ENCODE measurements at regions not wholly inside any gene's neighbourhood (a gene's known extent, or its start where the extent isn't known, plus 50 kb on each side); places are given as distances from the start of the nearest gene placed in this dataset.

DNA sequence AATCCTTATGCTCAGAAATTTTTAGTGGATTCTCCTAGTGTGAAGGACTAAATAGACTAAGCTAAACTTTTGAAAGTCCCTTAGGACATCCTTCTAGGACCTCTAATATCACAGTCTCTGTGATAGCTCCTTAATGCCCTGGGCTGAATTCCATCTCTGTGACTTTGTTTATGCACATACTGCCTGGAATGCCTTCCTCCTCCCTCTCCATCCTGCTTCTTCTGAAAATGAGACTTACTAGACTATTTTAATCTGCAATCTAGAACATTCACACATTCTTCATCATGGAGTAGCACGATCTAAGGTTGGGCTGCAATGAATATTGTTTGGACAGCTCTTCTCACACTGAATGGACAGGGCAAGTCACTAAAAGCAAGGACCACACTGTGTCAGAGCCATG lies 65.0 kb upstream of the MSX1 start:
- H3K27me3 Mint-ChIP-seq (ENCODE audit: unreplicated experiment), result peaks cover 8% of the 10 kb centered on the region
- no peak overlapping the region for H3K27ac Mint-ChIP-seq (ENCODE audit: unreplicated experiment)
- TF ChIP-seq, protein P1, sequence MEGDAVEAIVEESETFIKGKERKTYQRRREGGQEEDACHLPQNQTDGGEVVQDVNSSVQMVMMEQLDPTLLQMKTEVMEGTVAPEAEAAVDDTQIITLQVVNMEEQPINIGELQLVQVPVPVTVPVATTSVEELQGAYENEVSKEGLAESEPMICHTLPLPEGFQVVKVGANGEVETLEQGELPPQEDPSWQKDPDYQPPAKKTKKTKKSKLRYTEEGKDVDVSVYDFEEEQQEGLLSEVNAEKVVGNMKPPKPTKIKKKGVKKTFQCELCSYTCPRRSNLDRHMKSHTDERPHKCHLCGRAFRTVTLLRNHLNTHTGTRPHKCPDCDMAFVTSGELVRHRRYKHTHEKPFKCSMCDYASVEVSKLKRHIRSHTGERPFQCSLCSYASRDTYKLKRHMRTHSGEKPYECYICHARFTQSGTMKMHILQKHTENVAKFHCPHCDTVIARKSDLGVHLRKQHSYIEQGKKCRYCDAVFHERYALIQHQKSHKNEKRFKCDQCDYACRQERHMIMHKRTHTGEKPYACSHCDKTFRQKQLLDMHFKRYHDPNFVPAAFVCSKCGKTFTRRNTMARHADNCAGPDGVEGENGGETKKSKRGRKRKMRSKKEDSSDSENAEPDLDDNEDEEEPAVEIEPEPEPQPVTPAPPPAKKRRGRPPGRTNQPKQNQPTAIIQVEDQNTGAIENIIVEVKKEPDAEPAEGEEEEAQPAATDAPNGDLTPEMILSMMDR (IDR thresholded peaks at IDR 0.05; ENCODE audit: unreplicated experiment), result no peak
- H3K4me3 Mint-ChIP-seq (ENCODE audit: unreplicated experiment), result no peak overlapping the region
- peaks cover 12% of the 10 kb centered on the region for H3K4me1 Mint-ChIP-seq (ENCODE audit: unreplicated experiment)
- no peak for DNase-seq (ENCODE audit: low spot score)
- peaks cover 8% of the 10 kb centered on the region for H3K9me3 Mint-ChIP-seq (ENCODE audit: unreplicated experiment)
- peaks cover 18% of the 10 kb centered on the region for H3K36me3 Mint-ChIP-seq (ENCODE audit: low read depth, unreplicated experiment)

DNA sequence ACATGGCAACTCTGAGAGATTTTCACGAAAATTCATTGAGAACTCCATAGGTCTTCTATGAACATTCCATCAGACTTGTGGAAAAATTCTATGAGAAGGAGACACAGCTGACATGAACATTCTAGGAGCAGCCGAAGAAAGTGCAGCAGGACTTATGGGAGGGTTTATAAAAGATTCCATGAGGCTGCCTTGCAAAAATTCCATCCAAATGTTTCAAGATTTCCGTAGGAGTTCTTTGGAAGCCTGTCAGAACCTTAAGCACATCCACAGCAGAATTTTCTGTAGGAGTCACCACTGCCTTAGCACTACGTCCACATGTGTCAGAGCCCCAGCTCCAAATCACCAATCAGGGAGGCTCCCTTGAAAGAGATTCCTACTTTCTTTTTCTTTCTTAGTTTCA lies 67.0 kb upstream of the MSX1 start:
- Mint-ChIP-seq H3K27ac (ENCODE audit: unreplicated experiment) (no peak overlapping the region), H3K4me3 (ENCODE audit: unreplicated experiment) (no peak overlapping the region), H3K9me3 (ENCODE audit: unreplicated experiment) (peaks cover 17% of the 10 kb centered on the region), H3K27me3 (ENCODE audit: unreplicated experiment) (peaks cover 8% of the 10 kb centered on the region), H3K36me3 (ENCODE audit: low read depth, unreplicated experiment) (peaks cover 28% of the 10 kb centered on the region), H3K4me1 (ENCODE audit: unreplicated experiment) (peaks cover 12% of the 10 kb centered on the region)
- TF ChIP-seq, protein P1 (IDR thresholded peaks at IDR 0.05; ENCODE audit: unreplicated experiment), result no peak
- no peak for DNase-seq (ENCODE audit: low spot score)

DNA sequence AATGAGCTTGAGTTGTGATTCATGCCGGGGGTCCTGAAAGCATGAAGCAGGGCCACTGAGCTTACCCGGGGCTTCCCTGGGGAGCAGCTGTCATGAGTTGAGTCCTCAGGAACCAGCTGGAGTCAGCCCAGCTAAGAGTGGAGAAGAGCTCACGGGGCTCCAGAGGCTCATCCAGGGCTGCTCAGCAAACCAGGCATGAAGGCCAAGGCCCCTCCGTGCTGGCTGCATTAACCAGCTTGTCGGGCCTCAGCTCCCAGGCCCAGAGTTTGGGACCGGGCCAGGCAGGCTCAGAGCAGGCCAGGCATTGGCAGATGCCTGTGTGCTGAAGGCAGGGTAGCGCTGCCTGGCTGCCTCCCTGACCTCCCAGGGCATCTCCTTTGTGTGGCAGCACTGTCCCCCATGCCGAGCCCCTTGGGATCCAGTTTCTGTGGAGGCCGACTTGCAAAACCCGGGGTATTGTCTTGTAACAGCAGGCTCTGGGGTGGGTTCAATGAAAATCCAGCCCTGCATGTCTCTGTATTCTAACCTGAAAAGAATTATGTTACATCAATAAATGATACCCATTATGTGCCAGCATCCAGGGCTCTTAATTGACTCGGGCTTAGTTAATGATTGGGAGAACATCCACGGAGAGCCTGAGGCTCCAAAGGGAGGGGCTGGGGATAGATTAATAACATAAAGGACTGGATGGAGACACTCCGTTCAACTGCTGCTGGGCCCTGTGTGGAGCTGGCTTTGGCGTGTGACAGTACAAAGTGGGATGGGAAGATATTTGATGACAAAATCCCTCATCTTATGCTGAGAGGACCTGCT lies 68.0 kb upstream of the MSX1 start:
- TF ChIP-seq, protein P1 (IDR thresholded peaks at IDR 0.05; ENCODE audit: unreplicated experiment), result no peak
- H3K4me1 Mint-ChIP-seq (ENCODE audit: unreplicated experiment), result peaks cover 6% of the 10 kb centered on the region
- no peak overlapping the region for H3K4me3 Mint-ChIP-seq (ENCODE audit: unreplicated experiment)
- peaks cover 8% of the 10 kb centered on the region for H3K27me3 Mint-ChIP-seq (ENCODE audit: unreplicated experiment)
- DNase-seq (ENCODE audit: low spot score), result no peak
- H3K36me3 Mint-ChIP-seq (ENCODE audit: low read depth, unreplicated experiment), result peaks cover 25% of the 10 kb centered on the region
- H3K9me3 Mint-ChIP-seq (ENCODE audit: unreplicated experiment), result peaks cover 19% of the 10 kb centered on the region
- no peak overlapping the region for H3K27ac Mint-ChIP-seq (ENCODE audit: unreplicated experiment)

DNA sequence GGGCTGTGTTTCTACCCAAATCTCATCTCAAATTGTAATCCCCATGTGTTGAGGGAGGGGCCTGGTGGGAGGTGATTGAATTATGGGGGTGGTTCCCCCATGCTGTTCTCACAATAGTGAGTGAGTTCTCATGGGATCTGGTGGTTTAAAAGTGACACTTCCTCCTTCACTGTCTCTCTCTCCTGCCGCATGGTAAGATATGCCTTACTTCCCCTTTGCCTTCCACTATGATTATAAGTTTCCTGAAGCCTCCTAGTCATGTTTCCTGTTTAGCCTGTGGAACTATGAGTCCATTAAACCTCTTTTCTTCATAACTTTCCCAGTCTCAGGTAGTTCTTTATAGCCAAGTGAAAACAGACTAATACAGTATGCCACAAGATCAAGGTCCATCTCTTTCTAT lies 70.0 kb upstream of the MSX1 start:
- Mint-ChIP-seq H3K9me3 (ENCODE audit: unreplicated experiment) (peaks cover 19% of the 10 kb centered on the region), H3K4me3 (ENCODE audit: unreplicated experiment) (no peak overlapping the region), H3K36me3 (ENCODE audit: low read depth, unreplicated experiment) (peaks cover 24% of the 10 kb centered on the region), H3K4me1 (ENCODE audit: unreplicated experiment) (no peaks in the 10 kb centered on the region), H3K27me3 (ENCODE audit: unreplicated experiment) (peaks cover 6% of the 10 kb centered on the region), H3K27ac (ENCODE audit: unreplicated experiment) (no peak overlapping the region)
- DNase-seq (ENCODE audit: low spot score), result no peak
- TF ChIP-seq, protein P1 (IDR thresholded peaks at IDR 0.05; ENCODE audit: unreplicated experiment), result no peak

DNA sequence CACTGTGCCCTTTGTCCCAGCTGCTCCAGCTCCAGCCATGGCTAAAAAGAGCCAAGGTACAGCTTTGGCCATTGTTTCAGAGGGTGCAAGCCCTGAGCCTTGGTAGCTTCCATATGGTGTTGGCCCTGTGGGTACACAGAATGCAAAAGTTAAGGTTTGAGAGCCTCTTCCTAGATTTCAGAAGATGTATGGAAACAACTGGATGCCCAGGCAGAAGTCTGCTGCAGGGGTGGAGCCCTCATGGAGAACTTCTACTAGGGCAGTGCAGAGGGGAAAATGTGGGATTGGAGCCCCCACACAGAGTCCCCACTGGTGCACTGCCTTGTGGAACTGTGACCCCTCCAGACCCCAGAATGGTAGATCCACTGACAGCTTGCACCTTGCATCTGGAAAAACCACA lies 70.9 kb upstream of the MSX1 start:
- TF ChIP-seq, protein P1 (IDR thresholded peaks at IDR 0.05; ENCODE audit: unreplicated experiment), result no peak
- Mint-ChIP-seq H3K4me1 (ENCODE audit: unreplicated experiment) (no peaks in the 10 kb centered on the region), H3K9me3 (ENCODE audit: unreplicated experiment) (peaks cover 19% of the 10 kb centered on the region), H3K36me3 (ENCODE audit: low read depth, unreplicated experiment) (peaks cover 24% of the 10 kb centered on the region), H3K27me3 (ENCODE audit: unreplicated experiment) (peaks cover 3% of the 10 kb centered on the region), H3K27ac (ENCODE audit: unreplicated experiment) (no peak overlapping the region), H3K4me3 (ENCODE audit: unreplicated experiment) (no peak overlapping the region)
- no peak for DNase-seq (ENCODE audit: low spot score)
